AML-193 (cell line): ENCODE measurements at regions not wholly inside any gene's neighbourhood (a gene's known extent, or its start where the extent isn't known, plus 50 kb on each side); places are given as distances from the start of the nearest gene placed in this dataset.

Experiments used
- DNase-seq, 2 experiments: peaks; one replicate each; lab custom pipeline; 2025; lab: John Stamatoyannopoulos, UW

DNA sequence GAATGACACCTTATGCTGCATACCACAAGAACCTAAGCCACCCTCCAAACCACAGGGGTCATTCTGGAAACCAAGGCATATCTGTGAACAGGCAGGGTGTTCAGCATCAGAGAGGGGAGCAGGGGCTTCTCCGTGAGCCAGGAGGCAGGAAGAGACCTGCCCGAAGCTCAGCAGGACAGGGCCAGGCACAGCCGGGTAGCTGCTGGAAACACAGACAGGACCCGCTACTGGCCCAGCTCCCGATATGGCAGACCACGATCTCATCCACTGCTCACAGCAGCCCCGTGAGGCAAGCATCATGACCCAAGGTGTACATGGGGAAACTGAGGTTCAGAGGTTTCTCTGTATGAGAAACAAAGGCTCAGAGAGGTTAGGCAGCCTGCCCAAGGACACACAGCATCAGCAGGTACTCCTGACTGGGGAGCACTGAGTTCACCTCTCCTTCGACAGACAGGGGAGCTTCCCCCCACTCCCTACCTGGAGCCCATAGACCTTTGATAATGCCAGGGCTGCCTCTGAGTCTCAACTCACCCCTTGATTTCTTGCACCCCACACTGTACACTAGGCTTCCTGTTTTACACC, 317.7 kb downstream of the MATN1 start:
- no peak for DNase-seq

DNA sequence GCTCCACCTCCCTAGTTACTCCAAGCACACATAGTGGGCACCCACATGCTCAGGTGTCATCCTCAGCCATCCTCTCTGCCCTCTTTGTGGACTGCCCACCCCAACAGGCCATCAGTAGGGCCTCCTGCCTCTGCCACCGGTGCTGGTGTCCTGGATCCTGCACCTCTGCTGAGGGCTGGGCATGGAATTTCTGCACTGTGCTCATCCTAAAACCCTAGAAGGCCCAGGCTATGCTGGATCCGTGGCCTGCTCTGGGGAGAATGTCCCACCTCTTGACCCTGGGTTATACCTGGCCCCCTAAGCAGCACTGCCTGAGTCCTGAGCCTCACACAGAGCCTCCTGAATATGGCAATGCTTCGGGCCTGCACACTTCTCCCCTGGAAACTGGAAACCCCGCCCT, 318.3 kb downstream of the MATN1 start:
- DNase-seq = no peak

DNA sequence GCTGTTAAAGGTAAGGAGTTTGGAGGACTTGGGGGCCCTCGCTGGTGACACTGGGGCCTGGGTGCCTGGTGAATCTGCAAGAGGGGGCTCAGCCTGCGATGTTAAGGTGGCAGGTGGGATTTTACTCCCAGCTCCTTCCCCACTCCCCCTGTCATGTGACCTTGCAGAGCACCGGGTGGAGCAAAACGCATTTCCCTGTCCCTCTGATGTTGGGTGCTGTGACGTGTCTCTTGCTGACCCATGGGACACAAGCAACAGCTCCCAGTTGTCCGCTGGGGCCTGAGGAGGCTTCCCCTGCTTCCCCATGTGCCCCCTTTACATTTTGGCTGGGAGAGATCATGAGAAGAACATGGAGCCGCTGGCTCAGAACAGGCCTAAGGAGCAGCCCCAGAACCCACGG, 319.0 kb downstream of the MATN1 start:
- no peak for DNase-seq

DNA sequence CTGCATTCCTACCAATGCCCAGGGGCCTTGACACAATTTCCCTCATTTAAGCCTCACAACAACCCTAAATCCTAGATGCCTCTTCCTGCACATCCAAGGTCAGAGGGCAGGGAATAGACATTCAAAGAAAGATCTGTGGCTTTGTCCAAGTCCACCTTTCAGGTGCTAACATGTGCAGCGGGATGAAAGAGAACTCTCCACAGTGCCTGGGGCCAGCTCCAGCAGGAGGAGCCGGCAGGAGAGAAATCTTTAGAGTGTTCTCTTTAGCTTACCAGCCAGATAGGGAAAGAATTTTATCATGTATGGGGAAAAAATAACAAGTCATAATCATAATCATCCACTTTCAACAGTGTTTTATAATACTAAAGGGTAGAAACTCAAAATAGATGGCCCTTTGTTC, 319.7 kb downstream of the MATN1 start:
- no peak for DNase-seq

DNA sequence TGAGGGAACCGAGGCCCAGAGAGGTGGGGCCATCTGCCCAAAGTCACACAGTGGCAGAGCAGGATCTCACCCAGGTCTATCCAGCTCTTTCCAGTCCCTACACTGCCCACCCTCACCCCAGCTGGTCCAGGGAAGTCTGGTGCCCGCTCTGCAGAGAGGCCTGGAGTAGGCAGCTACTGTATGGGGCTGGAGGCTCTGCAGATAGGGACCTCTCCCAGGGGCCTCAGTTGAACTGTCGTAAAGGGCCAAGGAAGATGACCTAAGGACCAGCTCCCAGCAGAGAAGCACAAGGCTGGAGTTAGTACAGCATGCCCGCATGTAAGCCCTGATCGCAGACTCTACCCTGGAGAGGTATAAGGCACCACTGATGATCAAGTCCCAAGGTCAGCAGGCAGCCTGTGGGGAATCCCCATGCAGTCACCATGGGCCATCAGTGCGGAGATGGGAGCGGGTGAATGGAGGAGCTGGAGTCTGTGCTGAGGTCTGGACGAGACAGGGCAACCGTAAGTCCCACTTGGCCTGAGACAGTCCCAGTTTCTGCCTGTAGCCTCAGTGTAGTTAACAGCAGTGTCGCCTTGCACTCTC, 320.2 kb downstream of the MATN1 start:
- DNase-seq = no peak

DNA sequence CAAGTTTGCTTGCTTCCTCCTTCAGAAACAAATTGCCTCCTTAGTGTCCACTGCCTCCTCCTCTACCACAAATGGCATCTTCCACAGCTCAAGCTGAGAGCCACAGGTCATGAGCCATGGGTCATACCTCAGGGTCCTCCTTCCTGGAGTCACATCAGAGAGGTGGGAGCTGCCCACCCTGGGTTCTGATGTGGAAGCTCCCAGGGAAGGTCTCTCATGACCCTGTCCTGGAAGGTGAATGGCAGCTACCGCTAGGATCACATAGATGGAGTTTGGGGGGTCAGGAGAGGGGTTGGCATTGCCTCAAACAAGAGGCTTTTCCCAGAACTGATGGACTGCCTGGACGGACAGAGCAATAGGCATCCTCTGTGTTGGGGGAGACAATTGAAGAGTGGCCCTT, 321.4 kb downstream of the MATN1 start:
- DNase-seq = no peak

DNA sequence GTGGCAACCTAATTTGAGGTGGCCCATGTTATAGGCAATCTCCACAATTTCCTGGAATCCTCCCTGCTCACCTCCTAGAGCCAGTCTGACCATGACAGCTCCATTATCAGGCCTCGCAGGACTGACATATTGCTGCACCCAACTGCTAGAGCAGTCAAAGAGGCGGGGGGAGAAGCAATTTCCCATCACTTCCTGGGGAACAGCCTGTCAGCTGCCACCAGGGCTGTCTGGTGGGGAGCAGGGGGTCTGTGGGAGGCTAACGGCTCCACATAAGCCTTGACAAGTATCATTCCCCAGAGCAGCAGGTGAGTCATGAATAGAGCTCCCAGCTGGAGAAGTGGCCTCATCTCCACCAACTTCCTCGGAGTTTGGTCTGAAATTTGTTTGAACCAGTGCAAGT, 322.9 kb downstream of the MATN1 start:
- DNase-seq = no peak

DNA sequence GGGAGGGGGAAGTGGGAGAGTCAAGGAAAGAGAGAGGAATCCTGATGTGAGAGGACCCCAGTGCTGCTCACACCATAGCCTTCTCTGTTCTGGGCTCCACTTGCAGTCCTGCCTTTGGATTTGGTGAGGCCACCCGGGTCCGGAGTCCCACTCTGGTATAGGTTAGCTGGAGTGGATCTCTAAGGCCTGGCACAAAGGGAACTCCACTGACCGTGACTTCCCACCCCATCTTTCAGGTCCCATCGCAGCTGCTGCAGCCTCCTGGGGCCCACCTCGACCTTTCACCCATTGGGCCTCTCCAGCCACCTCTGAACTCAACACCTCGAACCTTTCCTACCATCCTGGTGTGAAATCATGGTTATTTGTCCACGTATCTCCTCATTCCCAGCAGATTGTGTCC, 324.4 kb downstream of the MATN1 start:
- no peak for DNase-seq

DNA sequence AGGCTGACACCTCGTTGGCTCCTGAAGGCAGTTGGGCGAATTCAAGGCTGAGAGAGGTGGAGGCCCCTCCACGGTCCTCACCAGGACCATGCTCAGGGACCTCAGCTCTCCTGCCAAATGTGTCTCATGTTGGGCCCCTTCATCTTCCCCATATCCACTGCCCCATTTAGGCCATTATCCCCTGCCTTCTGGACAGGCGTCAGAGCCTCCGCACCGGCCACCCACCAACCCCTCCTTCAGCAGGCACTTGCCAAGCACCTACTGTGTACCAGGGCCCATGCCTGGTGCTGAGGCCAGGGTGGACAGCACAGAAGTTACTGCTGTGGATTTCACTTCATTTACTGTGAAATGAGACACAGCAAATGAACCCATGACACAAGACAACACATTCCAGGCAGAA, 325.8 kb downstream of the MATN1 start:
- DNase-seq = no peak

DNA sequence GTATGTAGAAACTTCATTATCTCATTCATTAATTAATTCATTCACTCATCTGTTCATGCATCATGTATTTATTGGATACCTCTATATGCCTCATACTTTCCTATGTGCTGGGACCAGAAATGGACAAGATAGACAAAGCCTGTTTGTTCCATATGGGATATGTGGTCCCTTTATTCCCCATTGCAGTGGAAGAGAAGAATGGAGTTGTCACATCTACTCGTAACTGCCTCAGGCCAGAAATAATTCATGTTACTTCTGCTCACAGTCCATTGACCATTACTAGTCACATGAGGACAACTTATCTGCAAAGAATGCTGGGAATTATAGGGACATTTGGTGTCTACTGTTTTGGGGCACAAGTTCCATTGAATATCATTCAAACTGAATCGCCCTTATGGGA, 327.8 kb downstream of the MATN1 start:
- DNase-seq = no peak

DNA sequence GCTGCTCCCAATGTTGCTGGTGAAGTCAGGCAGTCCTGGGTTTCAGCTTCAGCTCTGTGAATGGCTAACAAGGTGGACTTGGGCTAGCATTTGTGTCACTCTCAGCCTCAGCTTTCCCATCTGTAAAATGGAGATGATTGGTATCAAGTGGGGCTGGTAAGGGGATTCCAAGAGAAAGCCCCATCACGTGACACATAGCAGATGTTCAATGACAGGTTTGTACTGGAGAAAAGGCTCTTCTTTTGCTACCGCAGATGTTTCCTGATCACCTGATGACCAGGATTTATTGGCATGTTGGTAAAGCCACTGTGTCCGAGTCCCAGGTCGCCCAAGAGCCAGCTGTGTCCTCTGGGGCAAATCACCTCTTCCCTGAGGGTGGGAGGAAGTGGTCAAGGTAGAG, 335.0 kb downstream of the MATN1 start:
- DNase-seq = no peak

DNA sequence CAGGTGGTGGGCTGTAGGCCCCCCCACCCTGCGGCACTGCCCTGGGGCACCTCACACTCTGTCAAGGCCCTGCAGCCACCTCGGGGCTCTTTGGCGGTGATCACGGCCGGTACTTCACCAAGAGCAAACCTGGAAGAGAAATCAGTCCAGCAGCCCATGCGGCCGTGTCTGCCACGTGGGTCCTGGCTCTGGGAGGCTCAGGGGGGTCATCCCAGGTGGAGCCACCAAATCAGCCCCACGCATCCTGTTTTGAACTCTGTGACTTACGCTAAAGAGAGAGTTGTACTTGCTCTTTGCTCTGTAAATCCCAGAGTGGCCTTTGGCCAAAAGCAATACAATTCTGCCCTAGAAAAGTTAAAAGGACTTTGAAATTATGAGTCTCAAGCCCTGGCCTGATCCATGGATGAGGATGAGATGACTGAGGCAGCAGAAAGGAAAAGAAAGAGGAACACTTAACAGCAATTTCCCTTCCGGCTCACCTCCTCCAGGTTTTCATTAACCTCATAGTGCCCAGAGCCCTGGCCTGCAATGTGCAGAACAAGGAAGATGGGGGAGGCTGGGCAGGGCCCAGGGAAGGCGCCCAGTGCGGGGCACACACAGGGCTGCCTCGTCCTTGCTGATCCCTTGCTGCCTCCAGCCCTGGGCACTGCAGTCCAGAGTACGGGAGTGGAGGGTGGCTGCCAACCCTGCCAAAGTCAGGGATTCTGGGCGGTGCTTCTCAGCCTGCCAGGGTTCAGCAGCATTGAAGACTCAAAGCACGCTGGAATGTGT, 337.0 kb downstream of the MATN1 start:
- no peak for DNase-seq

DNA sequence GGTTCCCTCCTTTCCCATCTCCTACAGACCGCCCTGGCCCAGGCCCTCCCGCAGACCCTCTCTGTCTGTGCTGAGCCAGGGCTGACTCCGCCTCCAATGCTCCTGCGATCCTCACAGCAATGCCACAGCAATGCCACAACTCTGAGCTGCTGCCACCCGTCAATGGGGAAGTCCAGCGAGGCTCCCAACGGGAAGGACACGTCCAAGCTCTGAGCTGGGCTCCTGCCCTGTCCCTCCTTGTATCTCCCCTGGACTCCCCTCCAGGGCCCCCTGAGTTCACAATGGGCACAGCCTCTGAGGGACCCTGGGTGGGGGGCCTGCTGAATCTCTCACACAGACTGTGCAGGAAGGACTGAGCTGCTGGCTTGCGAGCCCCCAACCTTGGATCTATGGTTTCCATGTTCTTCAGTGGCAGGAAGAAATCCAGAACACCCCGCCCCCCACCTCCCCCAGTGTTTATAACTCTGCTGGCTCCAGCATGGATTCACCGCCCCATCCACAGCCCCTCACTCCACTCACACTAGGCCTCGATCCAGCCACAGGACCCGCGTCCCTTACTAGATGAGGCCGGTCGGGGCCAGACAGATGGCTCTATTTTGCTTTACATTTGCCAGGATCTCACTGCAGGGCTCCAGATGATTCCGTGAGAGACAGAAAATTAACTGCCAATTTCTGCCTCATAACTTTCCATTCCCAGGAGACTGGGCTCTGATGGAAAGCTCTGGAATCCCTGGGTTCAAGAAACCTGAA, 338.0 kb downstream of the MATN1 start:
- DNase-seq = no peak

DNA sequence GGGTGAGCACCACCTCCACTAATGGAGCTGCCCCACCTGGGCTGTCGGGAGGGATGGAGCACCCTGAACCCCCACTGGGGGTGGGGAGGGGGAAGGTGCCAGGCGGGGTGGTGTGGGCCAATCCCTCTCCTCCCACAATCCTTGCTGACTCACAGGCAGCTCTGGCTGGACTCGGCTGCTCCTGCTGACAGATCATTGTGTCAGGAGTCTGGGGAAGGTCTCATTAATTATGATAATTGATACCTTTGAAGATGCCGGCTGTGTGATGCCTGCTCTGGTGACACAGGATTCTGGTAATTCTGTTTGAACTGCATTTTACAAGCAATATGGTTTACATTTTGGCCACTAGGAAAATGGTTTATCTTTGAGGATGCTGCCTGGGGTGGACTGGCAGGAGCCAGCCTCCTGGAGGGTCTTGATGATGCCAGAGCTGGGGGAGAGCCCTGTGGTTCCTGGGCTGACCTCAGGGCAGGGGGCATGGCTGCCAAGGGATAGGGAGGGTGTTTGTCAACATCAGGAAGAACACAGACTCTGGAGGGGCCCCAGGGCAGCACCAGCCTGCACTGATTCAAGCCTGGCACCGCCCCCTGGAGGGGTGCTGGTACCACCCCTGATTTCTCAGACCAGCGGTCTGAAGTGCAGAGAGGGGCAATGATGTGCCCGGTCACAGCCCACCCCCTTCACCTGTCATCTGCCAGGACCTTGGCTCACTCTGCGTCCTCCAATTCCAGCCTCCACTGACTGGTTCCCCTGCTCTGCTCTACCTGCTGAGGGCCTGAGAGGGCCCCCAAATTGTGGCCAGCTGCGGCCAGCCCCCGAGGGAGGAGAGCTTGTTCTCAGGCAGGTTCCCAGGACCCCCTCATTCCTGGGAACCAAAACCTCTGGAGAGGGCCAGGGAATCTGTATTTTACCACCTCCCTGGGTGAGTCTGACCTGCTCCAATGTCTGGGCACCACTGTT, 338.8 kb downstream of the MATN1 start:
- no peak for DNase-seq

DNA sequence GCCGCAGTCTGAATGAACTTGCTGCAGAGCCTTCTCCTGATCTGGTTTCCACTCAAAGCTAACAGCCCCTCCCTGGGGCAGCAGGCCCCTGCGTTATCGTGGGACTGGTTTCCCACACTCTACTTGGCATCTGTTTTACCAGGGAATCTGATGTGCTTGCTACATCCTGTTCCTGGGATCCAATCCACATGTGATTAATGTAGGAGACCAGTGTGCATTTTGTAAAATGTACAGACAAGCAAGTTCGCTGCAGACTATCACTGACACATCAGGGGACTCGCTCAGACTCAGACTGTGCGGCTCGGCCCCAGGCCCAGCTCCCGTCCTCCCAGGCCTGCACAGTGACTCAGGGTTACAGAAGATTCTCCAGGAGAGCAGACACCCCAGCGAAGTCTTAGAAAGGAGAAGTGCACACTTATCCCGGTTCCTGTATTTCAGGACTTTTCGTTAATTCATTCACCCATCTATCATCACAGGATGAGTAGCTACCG, 340.1 kb downstream of the MATN1 start:
- no peak for DNase-seq

DNA sequence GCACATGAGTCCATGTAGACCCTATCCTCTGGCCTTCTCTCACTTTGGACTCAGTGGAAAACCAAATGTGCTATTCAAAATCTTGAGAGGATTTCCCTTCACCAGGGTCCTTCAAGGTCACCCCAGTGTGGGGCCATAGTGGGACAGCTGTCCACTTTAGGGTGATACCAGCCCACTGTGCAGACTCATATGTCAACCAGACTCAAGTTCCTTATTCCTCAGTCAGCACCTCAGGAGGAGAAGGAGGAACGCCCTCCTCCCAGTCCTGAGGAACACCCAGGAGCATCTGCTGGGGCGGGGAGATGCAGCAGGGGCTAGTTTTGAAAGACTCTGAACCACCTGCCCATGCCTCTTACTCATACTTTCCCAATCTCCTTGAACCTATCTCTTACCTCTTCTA, 340.9 kb downstream of the MATN1 start:
- no peak for DNase-seq

DNA sequence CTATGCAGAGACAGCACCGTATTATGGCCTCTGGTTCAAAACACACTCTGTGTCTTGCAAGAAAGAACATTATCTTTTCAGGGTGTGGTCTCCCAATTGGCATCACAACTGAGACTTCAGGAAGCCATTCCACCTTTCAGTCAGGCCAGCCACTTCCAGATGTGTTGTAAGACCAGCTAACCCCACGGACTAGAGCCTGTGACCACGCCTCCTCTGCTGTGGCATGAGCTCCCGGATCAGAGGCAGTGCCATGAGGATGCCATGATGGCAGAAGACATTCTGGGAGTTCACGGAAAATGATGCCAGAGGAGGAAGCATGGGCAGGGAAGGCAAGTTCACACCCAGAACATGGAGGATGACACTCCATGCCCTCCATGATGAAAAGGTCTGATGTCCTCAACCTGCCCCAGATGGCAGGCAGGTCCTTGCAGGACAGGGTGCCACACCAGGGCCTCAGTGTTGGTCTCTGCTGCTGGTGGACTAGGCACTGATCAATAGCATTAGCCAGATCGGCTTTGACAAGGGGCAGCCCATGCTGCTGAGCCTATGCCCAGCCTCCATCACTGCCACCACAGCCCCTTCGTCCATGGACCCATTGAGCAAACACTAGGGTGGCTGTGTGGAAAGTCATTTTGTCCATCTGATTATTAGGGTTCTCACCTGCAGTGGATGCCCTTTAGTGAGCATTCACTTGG, 341.6 kb downstream of the MATN1 start:
- DNase-seq = no peak

DNA sequence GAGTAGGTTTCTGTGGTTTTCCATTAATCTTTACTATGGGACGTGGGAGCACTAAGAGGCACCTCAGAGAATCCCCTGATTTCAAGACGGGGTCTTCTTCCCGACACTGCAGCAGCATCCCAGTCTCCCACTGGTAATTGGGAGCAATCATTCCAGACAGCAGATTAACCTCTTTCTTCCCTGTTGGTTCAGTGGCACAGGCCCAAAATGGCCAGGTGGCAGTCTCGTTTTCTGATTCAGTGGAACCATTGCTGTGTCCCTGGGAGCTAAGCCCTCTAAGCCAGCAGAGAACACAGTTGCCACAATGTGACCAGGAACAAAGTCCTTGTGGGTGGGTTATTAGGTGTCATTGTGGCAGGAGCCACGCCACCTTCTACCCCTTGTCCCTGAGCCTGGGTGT, 342.1 kb downstream of the MATN1 start:
- DNase-seq = no peak

DNA sequence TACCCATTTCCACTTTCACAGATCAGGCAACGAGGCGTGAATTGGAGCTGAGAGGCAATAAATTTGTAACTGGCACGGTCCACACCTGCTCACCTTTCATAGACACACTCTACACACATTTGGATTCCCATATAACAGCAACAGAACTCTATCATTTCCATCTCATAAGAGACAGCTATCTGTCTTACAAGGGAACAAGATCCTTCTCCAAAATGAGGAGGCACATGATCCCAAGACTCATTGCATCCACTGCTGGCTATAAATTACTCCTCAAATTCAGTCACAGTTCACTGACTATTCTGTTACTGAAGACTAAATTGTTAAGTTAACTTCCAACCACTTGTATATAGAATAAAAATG, 342.8 kb downstream of the MATN1 start:
- DNase-seq = no peak

DNA sequence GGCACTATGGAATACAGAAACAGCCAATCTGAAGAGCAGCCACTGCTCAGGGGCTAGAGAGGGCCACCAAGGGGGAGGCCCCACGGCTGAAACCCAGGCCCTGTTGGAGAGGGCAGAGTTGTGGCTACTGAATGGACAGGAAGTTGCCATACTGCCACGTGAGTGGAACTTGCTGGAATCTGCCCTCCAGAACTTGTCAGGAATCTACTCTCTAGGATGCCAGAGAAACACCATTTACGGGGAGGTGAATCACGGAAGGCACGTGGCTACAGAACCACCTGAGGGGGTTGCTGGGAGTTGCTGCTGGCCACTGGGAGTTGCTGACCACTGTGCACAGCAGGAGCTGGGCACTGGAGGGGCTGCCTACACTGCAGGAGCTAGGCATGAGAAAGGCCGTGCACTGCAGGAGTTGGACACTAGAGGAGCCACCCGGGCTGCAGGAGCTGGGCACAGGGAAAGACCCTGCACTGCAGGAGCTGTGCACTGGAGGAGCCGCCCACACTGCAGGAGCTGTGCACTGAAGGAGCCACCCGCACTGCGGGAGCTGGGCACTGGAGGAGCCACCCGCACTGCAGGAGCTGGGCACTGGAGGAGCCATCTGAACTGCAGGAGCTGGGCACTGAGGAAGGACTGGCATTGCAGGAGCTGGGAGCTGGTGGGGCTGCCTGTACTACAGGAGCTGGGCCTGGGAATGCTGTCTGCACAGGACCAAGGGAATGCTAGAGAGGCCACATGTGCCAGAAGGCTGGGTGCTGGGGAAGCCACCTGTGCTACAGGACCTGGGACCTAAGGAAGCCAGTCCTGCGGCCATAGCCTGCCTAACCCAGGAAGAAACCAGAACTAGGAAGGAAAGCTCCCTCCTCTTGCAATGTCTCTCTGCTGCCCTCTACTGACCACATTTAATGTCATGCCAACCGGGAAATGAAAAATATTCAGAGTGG, 343.4 kb downstream of the MATN1 start:
- peak; percentile 54 to 67 for DNase-seq
